ENCODE measurements at regions not wholly inside any gene's neighbourhood (a gene's known extent, or its start where the extent isn't known, plus 50 kb on each side); places are given as distances from the start of the nearest gene placed in this dataset.

DNA sequence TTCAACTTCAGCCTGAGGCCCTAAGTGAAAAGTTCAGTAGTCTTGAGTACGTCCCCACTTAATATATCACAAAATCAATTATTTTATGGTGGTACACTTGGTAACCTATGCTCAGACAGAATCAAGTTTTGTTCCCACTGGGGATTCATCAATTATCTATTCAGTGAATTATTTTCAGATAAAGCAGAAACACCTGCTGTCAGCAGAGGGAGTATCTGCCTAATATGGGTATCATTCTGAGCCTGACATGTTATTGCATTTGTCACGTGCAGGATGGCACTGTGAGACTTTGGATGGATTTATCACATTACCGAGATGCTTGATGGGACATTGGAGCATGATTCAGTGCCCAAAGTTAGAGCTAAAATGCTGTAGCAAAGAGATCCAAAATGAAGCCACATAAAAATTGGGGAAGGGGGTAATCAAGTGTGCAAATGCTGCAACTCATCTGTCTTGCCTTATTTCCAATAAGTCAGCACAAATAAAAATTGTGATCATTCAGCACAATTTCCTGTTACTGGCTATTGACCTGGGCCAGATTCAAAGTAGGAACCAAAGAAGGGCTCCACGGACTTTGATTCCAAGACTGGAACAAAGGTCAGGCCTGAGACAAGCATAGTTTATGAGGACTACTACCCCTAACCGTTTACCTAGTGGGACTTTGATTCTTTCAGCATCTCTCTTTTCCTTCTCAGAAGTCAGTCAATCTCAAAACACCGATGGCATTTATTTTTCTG, 657.6 kb downstream of the LMO4 start:
- no peak for TF ChIP-seq CTCF (IDR thresholded peaks at IDR 0.05)
- TF ChIP-seq POLR2A (IDR thresholded peaks at IDR 0.05): no peak

Measured in body of pancreas (tissue), 4 donors.